ENCODE measurements at regions not wholly inside any gene's neighbourhood (a gene's known extent, or its start where the extent isn't known, plus 50 kb on each side); places are given as distances from the start of the nearest gene placed in this dataset.

GRCh38 chr14:76577090-76577489, 184.2 kb upstream of the VASH1 start:
- TF ChIP-seq, protein P1, sequence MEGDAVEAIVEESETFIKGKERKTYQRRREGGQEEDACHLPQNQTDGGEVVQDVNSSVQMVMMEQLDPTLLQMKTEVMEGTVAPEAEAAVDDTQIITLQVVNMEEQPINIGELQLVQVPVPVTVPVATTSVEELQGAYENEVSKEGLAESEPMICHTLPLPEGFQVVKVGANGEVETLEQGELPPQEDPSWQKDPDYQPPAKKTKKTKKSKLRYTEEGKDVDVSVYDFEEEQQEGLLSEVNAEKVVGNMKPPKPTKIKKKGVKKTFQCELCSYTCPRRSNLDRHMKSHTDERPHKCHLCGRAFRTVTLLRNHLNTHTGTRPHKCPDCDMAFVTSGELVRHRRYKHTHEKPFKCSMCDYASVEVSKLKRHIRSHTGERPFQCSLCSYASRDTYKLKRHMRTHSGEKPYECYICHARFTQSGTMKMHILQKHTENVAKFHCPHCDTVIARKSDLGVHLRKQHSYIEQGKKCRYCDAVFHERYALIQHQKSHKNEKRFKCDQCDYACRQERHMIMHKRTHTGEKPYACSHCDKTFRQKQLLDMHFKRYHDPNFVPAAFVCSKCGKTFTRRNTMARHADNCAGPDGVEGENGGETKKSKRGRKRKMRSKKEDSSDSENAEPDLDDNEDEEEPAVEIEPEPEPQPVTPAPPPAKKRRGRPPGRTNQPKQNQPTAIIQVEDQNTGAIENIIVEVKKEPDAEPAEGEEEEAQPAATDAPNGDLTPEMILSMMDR (IDR thresholded peaks at IDR 0.05) = no peak
- TF ChIP-seq REST (IDR thresholded peaks at IDR 0.05; ENCODE audit: low read depth, low read length) = no peak
- TF ChIP-seq RAD21 (IDR thresholded peaks at IDR 0.05; ENCODE audit: low read length) = no peak
- TF ChIP-seq EP300 (IDR thresholded peaks at IDR 0.05; ENCODE audit: borderline replicate concordance in 1 of 2, low read depth in 1 of 2, low read length in 1 of 2) = no peak
- TF ChIP-seq EZH2phosphoT487 (IDR thresholded peaks at IDR 0.05; ENCODE audit: borderline replicate concordance, low read depth) = no peak
- no peak for TF ChIP-seq SIN3A (IDR thresholded peaks at IDR 0.05; ENCODE audit: borderline replicate concordance, low read depth, low read length)
- TF ChIP-seq PBX3 (IDR thresholded peaks at IDR 0.05) = no peak
- no peak for TF ChIP-seq RXRA (IDR thresholded peaks at IDR 0.05; ENCODE audit: borderline replicate concordance, low read depth)
- no peak for TF ChIP-seq RCOR1 (IDR thresholded peaks at IDR 0.05; ENCODE audit: low read length)
- TF ChIP-seq TEAD4 (IDR thresholded peaks at IDR 0.05; ENCODE audit: borderline replicate concordance, insufficient read depth) = no peak
- no peak for TF ChIP-seq SMC3 (IDR thresholded peaks at IDR 0.05; ENCODE audit: low read depth, low read length)
